Left colon (tissue), 2 donors: ENCODE measurements at regions not wholly inside any gene's neighbourhood (a gene's known extent, or its start where the extent isn't known, plus 50 kb on each side); places are given as distances from the start of the nearest gene placed in this dataset.

ENCODE experiments used
- ATAC-seq: fragments of 200-7000 bp; cut with Tn5 transposase; one replicate; pipeline ENCODE4 v1.9.1; 2020; ENCODE audit warnings: mild to moderate bottlenecking, moderate library complexity
- DNase-seq, 2 donors: peaks; one replicate each; pipeline ENCODE4 v3.0.0-alpha.2; 2020
- intact Hi-C, 2 donors: fragments of 100-400 bp; cut with DNase I in 1 of 2; cut with micrococcal nuclease in 1 of 2; formaldehyde crosslinking; loops; one replicate each; pipeline versions ENCODE4 v1.11.2 to v1.14.0; 2022; cut with DNase I, micrococcal nuclease
- donor health status: DM: no; HTN: no; CAD: no.
- donor health status: DM: yes; HTN: yes; CAD: no.

DNA sequence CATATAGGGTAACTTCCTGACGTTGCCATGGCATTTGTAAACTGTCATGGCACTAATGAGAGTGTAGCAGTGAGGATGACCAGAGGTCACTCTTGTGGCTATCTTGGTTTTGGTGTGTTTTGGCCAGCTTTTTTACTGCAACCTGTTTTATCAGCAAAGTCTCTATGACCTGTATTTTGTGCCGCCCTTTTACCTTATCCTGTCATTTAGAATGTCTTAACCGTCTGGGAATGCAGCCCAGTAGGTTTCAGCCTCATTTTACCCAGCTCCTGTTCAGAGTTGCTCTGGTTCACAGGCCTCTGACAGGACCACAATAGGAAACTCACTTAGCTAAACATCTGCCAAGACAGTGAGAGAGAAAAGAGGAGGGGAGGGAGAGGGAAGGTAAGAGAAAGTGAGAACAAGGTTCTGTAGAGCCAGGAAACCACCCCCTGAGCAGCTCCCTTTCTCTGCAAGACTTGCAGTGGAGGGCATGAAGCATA, 64.8 kb upstream of the PLEKHG3 start:
- ATAC-seq (no peak), DNase-seq (no peak)
- intact Hi-C loops, result loop anchor here in 1 of 2 donors (5.0 kb wide), 1 partner anchor 97 kb away; the partner anchor contains the start of gene HSPA2

DNA sequence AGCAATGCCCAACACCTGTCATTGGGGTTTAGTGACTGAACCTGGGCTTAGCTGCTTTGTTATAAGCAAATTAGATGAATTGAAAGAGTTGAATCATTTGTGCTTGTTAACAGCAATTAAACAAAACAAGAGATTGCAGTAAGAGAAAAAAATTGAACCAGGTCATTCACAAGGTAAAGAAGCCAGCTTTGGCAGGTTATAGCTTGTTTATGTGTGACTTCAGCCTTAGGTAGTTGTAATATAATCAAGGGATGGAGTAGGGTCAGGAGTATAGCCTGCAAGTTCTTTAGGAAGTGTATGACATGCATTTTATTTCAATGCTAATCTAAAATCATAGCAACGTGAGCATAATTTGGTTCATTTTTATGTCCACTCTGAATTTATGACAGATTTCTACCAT, 63.4 kb upstream of the PLEKHG3 start:
- intact Hi-C loops, result no loop called here
- DNase-seq (no peak), ATAC-seq (no peak)

DNA sequence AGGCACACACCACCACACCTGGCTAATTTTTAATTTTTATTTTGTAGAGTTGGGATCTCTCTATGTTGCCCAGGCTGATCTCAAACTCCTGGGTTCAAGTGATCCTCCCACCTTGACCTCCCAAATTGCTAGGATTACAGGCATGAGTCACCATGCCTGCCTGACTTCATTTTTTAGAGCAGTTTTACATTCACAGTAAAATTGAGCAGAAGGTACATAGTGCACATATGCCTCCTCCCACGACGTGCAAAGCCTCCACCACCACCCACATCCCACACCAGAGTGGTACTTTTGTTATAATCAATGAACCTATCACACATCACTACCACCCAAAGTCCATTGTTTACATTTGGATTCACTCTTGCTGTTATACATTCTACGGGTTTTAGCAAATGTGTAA, 62.5 kb upstream of the PLEKHG3 start:
- ATAC-seq (no peak), DNase-seq (no peak)
- intact Hi-C loops, result no loop called here

DNA sequence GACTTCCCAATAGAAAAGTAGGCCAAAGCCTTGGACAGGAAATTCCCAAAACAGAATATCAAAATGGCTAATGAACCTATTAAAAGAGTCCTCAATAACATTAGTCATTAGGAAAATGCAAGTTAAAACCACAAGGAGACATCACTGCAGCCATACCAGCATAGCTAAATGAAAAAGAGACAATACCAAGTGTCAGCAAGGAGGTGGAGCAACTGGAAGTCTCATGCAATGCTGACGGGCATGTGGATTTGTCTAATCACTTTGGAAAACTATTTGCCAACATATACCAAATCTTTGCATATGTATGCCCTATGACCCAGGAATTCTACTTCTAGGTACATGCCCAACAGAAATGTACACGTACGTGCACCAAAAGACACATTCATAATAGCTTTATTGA, 60.5 kb upstream of the PLEKHG3 start:
- DNase-seq (no peak), ATAC-seq (no peak)
- intact Hi-C loops, result no loop called here

DNA sequence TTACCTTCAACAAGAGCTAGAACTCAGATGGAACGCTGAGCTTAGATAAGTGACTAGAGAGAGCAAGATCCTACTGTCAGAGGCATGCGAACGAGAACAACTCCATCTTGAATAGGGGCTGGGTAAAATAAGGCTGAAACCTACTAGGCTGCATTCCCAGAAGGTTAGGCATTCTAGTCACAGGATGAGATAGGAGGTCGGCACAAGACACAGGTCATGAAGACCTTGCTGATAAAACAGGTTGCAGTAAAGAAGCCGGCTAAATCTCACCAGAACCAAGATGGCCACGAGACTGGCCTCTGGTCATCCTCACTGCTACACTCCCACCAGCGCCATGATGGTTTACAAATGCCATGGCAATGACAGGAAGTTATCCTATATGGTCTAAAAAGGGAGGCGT, 59.6 kb upstream of the PLEKHG3 start:
- intact Hi-C loops, result no loop called here
- ATAC-seq, result no peak

DNA sequence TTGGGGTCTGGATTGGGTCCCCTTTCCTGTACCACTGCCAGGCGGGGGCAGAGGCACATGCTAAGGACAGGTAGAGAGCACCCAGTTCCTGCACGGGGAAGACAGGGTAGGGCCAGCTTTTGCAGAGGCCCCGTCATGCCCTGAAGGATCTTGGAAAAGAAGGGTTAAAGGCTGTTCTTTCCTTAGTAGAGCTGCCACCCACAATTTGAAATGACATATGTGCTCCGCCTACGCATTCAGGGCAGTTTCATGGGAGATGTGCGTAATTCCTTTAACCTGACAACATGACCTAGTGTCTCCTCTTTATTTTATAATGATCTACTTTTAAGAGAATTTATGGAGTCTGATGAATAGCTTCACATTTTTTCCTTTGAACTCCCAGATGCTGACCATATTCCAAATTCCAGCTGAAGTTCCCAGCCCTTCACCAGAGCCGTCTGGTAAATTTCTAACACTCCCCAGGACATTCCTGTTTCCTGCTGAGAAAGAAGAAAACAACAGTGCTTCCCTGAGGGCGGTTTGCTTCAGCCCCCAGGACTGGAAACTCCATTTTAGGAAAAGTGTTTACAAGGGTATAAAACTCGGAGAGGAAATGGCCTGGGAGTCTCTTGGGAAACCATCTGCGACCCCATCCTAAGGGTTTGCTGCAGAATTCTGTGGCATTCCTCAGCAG, 58.9 kb upstream of the PLEKHG3 start:
- peak; percentile 37 for ATAC-seq
- intact Hi-C loops, result no loop called here
- DNase-seq, result no peak

More for the DNA sequence above, 59.6 kb upstream of the PLEKHG3 start:
- DNase-seq, result no peak

DNA sequence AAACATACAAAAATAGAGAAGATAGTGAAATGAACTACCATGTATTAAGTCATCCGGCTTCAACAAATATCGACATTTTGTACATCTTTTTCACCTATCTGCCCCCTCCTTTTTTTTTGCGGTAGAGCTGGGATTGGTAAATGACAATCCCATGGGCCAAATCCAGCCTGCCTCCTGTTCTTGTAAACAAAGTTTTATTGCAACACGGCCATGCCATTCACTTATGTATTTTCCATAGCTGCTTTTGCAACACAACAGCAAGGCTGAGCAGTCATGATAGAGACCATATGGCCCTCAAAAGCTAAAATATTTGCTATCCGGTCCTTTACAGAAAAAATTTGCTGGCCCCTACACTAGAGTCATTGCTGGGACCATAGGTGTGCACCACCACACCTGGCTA, 58.1 kb upstream of the PLEKHG3 start:
- DNase-seq (no peak), ATAC-seq (no peak)
- intact Hi-C loops, result no loop called here

DNA sequence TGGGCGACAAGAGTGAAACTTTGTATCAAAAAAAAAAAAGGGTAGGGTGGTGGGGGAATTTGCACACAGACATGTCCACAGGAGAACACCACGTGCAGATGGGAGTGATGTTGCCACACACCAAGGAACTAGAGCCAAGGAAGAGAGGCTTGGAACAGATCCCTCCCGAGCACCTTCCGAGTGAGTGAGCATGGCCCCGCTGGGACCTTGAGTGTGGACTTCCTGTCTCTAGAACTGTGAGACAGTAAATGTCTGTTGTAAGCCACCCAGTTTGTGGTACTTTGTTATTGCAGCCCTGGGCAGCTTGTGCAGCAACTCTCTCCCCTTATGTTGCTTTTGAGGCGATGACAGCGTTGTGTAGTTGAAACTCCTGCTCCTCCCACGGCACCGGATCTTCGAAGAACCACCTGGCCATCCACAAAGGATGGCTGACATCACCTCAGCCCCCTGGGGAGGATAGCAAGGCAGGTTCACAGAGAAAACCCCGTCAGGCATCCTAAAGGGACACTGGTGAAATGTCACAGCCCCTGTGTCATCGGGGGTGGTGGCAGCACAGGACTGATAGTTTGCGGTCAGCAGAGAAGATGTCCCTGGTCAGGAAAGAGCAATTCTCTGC, 54.7 kb upstream of the PLEKHG3 start:
- no peak for DNase-seq
- no peak for ATAC-seq
- intact Hi-C loops, result no loop called here

DNA sequence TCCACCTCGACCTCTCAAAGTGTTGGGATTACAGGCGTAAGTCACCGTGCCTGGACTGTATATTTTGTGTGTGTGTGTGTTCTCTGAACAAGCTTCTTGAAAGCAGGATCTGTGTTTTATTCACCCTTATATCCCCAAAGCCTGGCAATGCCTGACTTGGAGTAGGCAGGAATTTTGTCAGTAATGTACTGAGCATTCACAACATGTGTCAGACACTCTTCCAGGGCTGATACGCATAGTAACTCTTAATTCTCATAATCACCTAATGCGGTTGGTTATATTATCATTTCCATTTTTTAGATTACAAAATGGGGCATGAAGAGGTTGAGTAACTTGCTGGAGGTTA, 50.4 kb upstream of the PLEKHG3 start:
- DNase-seq, result no peak
- intact Hi-C loops, result no loop called here
- ATAC-seq, result no peak

DNA sequence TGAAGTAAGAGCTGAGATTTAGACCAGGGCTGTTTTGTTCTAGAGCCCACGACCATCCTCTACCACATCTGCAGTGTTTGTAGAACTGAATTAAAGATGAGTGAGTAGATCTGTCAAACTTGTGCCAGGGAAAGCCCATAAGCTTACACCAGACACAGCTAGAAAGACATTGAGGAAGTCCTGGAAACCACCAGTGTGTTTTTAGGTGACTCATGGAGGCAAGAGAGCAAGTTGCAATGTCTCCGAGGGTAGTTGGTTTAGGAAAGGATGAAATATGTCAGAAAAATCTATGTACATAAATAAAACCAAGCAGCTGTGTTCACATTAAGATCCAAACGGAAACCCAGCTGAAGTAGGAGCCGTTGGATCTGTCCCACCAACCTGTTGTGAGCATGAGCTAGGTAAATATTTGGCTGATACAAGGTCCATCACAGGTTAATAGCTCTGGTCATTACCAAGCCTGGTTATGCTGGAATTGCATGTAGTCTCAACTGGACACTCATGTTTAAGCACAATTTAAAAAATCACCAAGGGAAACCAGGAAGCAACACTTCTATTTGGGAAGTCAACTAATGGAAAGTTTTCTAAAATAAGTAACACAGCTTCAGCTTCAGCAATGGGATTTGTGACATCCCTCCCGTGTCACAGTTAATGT, 49.9 kb upstream of the PLEKHG3 start:
- DNase-seq (no peak), ATAC-seq (peak; percentile 70)
- intact Hi-C loops, result no loop called here
